MM.1S (cell line): ENCODE measurements at regions not wholly inside any gene's neighbourhood (a gene's known extent, or its start where the extent isn't known, plus 50 kb on each side); places are given as distances from the start of the nearest gene placed in this dataset.

Experiments used
- CTCF ChIP-seq: fragments of 300-600 bp; sonication (generic); IDR thresholded peaks from 2 replicates; pipeline ENCODE4 v1.5.1; 2016; ENCODE audit warnings: antibody characterized with exemption, low read length, mixed read lengths
- EZH2 ChIP-seq: fragments of 300-600 bp; sonication (generic); optimal IDR thresholded peaks from 2 replicates; pipeline ENCODE3; 2017; ENCODE audit warnings: low read depth, mild to moderate bottlenecking, antibody characterized with exemption, low read length, mixed read lengths
- EZH2phosphoT487 ChIP-seq: fragments of 300-600 bp; sonication (generic); IDR thresholded peaks from 2 replicates; pipeline ENCODE4 v1.6.1; 2018; ENCODE audit warnings: antibody characterized with exemption, low read length

DNA sequence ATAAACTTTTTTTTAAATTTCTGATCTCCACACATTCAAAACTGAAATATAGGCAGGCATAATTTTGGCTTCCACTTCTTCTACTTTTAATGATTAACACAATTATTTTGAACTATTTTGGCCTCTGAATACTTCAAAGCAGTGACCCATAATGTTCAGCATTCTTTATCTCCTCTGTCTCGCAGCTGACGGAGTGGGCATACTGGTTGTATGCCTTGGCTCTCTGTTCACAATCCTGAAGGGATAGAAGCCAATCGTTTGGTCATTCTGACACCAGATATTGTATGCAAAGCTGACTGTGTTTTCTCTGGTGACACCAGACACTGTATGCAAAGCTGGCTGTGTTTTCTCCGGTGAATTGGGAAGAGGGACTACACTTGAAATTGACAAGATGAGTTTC, 833.0 kb downstream of the EFNB2 start:
- TF ChIP-seq EZH2: no peak
- no peak for TF ChIP-seq CTCF
- TF ChIP-seq EZH2phosphoT487: no peak
